Heart right ventricle (tissue), 16 donors: ENCODE measurements at regions not wholly inside any gene's neighbourhood (a gene's known extent, or its start where the extent isn't known, plus 50 kb on each side); places are given as distances from the start of the nearest gene placed in this dataset.
"Not testable (repeated sequence)": the region's sequence is repeated elsewhere in the genome, so short reads cannot be mapped to it uniquely, and the experiment has no call there.

Experiments
- ATAC-seq, 8 donors: fragments of 200-7000 bp; cut with Tn5 transposase; one replicate each; pipeline ENCODE4 v1.9.1; 2020; ENCODE audit warnings: mild to moderate bottlenecking in 8 of 8, moderate library complexity in 8 of 8, moderate number of reproducible peaks in 1 of 8
- DNase-seq, 2 donors: peaks; one replicate each; pipeline ENCODE4 v3.0.0-alpha.2; 2020
- H3K27ac ChIP-seq, 10 donors: fragments of 200-600 bp; sonication (generic) in 2 of 10; one replicate each; pipeline versions ENCODE4 v1.5.0 to v1.8.0; 2020 to 2022; ENCODE audit warnings: mild to moderate bottlenecking in 3 of 10
- H3K27me3 ChIP-seq, 7 donors: fragments of 200-600 bp; one replicate each; pipeline ENCODE4 v1.8.0; 2021 to 2022; ENCODE audit warnings: mild to moderate bottlenecking in 2 of 7
- H3K36me3 ChIP-seq, 9 donors: fragments of 200-600 bp; sonication (generic) in 1 of 9; one replicate each; pipeline versions ENCODE4 v1.5.0 to v1.8.0; 2020 to 2022; ENCODE audit warnings: mild to moderate bottlenecking in 2 of 9
- H3K4me1 ChIP-seq, 9 donors: fragments of 200-600 bp; sonication (generic) in 1 of 9; one replicate each; pipeline versions ENCODE4 v1.5.0 to v1.8.0; 2020 to 2022; ENCODE audit warnings: mild to moderate bottlenecking in 4 of 9
- H3K4me3 ChIP-seq, 10 donors: fragments of 200-600 bp; sonication (generic) in 2 of 10; one replicate each; pipeline versions ENCODE4 v1.5.0 to v1.8.0; 2020 to 2022; ENCODE audit warnings: mild to moderate bottlenecking in 7 of 10, moderate library complexity in 2 of 10
- H3K9me3 ChIP-seq, 11 donors: fragments of 200-600 bp in 10 of 11; sonication (generic) in 2 of 11; one replicate each; pipeline versions ENCODE4 v1.5.0 to v1.8.0; 2013 to 2022; ENCODE audit warnings: mild to moderate bottlenecking in 2 of 11, control low read depth in 1 of 11, moderate library complexity in 1 of 11
- CTCF ChIP-seq, 9 donors: fragments of 200-600 bp; sonication (generic) in 2 of 9; IDR thresholded peaks; one replicate each; pipeline versions ENCODE4 v1.5.0 to v1.8.0; 2021 to 2022; ENCODE audit warnings: antibody characterized with exemption in 9 of 9, mild to moderate bottlenecking in 5 of 9, moderate library complexity in 1 of 9
- WGBS, 2 donors: extraction: QIAGEN DNeasy Blood & Tissue Kit; methylation state at CpG; one replicate each; pipeline ENCODE4 v1.1.7; 2013; ENCODE audit warnings: inconsistent platforms in 1 of 2; 5-methylcytosine and 5-hydroxymethylcytosine counted together
- intact Hi-C, 10 donors: fragments of 100-400 bp; cut with DNase I; formaldehyde crosslinking; loops; one replicate each; pipeline versions ENCODE4 v1.11.1 to v1.14.2; 2022
- donor health status: Arrhythmogenic right ventricular cardiomyopathy.
- donor health status: ischemic (EF 13 %, LVEDD 7.1; RV severe dilation, severe dysfunction).
- donor health status: healthy with polysubstance abuse.
- donor health status: DM: no; HTN: yes; CAD: no.
- donor health status: DM: no; HTN: no; CAD: no.
- donor health status: ischemic (EF 25% LVEDD 6.9; RV normal size, moderate dysfunction).
- donor health status: ischemic (EF 25% LVEDD 5.7; RV mildly dilated, moderate dysfunction).
- donor health status: healthy.
- donor health status: DM: yes; HTN: yes; CAD: no.
- donor health status: Ischemic cardiomyopathy.
- donor health status: ischemic (EF 35%, LVEDD 5.7; RV mildly dilated, moderate dysfunction).
- donor health status: nonischemic (EF 11% LVEDD 7.7; RV severe dilation, severe dysfunction).
- donor health status: DM: yes; HTN: yes; CAD: no.
- donor health status: PGD.
- donor health status: ischemic (EF 29% LVEDD 5.4; RV normal size, mild dysfunction).
- donor health status: nonischemic (EF 23%, LVEDD 6.1; RV moderate dilation, normal function).

GRCh38 chr2:8344144-8345097, 337.4 kb upstream of the ID2 start:
- Histone ChIP-seq H3K27ac (no peak overlapping the region), H3K9me3 (no peaks in the 10 kb centered on the region), H3K27me3 (no peaks in the 10 kb centered on the region), H3K4me1 (no peaks in the 10 kb centered on the region), H3K36me3 (no peaks in the 10 kb centered on the region), H3K4me3 (no peak overlapping the region)
- WGBS, 2 donors = 94 to 95% methylated on average over 10 of the region's 10 CpGs
- intact Hi-C loops = loop anchor here in 1 of 10 donors (5.0 kb wide), 1 partner anchor 78 kb away; no protein-coding TSS in a partner anchor
- ATAC-seq (no peak), DNase-seq (no peak)
- TF ChIP-seq CTCF (IDR thresholded peaks at IDR 0.05) = no peak

DNA sequence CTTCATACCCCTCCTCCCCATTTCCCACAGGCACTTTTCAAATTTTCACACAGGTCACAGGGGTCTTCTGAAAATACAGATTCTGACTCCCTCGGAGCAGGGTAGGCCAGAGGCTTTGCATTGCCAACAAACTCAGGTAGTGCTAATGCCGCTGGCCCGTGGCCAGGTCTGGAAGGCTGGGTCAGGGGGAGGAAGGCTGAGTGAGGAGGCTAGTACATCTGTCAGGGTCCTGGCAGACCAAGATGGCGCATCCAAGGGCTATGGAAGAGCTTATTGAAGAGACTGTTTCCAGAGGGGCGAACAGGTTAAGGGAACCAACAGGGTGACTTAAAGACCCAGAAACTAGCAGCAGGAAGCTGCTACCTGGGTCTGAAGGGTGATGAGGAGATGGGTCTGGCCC, 336.7 kb upstream of the ID2 start:
- ATAC-seq (no peak), DNase-seq (no peak)
- H3K4me3 ChIP-seq = no peak overlapping the region
- intact Hi-C loops = loop anchor here in 1 of 10 donors (5.0 kb wide), 1 partner anchor 77 kb away; no protein-coding TSS in a partner anchor
- H3K4me1 ChIP-seq = no peaks in the 10 kb centered on the region
- no peaks in the 10 kb centered on the region for H3K36me3 ChIP-seq
- WGBS, 2 donors = 97 to 99% methylated on average over 5 of the region's 5 CpGs
- no peaks in the 10 kb centered on the region for H3K27me3 ChIP-seq
- H3K27ac ChIP-seq = no peak overlapping the region
- no peak for TF ChIP-seq CTCF (IDR thresholded peaks at IDR 0.05)
- H3K9me3 ChIP-seq = no peaks in the 10 kb centered on the region

GRCh38 chr2:8346208-8346607, 335.6 kb upstream of the ID2 start:
- ATAC-seq (no peak), DNase-seq (no peak)
- Histone ChIP-seq H3K4me3 (no peak overlapping the region), H3K27me3 (no peaks in the 10 kb centered on the region), H3K27ac (peak overlapping the region in 1 of 10 donors; percentile 44), H3K4me1 (no peaks in the 10 kb centered on the region), H3K9me3 (no peaks in the 10 kb centered on the region), H3K36me3 (no peaks in the 10 kb centered on the region)
- TF ChIP-seq CTCF (IDR thresholded peaks at IDR 0.05) = no peak
- 81 to 83% methylated on average over 7 of the region's 7 CpGs for WGBS, 2 donors
- intact Hi-C loops = loop anchor here in 1 of 10 donors (5.0 kb wide), 1 partner anchor 76 kb away; no protein-coding TSS in a partner anchor

DNA sequence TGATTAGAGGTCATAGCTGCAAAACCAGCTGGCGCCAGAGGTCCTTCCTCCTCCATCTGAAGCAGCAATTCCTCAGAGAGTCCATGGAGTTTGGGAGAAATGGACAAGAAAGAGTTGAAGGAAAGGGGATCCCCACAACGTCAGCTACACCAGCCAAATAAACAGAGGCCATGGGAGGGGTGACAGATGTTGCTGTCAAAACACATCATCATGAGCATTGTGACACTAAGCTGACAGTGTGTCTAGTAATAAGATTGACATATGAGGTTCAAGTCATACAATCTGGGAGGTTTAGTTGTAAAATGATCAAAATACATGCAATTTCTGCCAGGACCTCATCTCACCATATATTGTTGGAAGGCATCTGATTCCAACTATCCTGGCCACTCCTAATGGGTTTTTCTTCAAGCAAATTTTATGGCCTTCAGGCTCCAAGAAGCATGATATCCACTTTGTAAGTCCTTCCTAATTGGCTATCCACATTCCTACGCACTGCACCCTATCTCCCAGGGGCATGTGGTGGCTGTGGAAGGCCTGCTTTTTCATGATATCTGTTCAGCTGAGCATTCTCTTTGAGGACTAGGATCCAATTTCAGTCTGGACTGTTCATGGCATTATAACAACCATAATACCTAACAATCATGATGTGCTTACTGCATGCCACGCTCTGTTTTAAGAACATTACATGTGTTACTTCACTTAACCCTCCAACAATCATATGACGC, 335.0 kb upstream of the ID2 start:
- Histone ChIP-seq H3K4me1 (no peaks in the 10 kb centered on the region), H3K9me3 (no peaks in the 10 kb centered on the region), H3K36me3 (no peaks in the 10 kb centered on the region), H3K27ac (no peak overlapping the region), H3K4me3 (no peak overlapping the region), H3K27me3 (no peaks in the 10 kb centered on the region)
- no peak for TF ChIP-seq CTCF (IDR thresholded peaks at IDR 0.05)
- DNase-seq (no peak), ATAC-seq (no peak)
- intact Hi-C loops = loop anchor here in 1 of 10 donors (5.0 kb wide), 1 partner anchor 75 kb away; no protein-coding TSS in a partner anchor
- 92 to 94% methylated on average over 5 of the region's 5 CpGs for WGBS, 2 donors

DNA sequence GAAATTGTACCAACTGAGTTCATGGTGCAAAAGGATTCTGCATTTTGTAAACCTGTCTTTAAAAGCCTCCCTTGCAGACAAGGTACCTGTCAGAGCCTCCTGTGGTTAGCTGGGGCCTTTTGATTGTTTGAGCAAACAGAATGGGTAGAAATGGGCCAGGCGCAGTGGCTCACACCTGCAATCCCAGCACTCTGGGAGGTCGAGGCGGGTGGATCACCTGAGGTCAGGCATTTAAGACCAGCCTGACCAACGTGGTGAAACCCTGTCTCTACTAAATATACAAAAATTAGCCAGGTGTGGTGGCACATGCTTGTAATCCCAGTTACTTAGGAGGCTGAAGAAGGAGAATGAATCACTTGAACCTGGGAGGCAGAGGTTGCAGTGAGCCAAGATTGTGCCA, 332.9 kb upstream of the ID2 start:
- intact Hi-C loops = loop anchor here in 1 of 10 donors (5.0 kb wide), 1 partner anchor 73 kb away; no protein-coding TSS in a partner anchor
- H3K4me1 ChIP-seq, H3K36me3 ChIP-seq, H3K27ac ChIP-seq, DNase-seq, H3K27me3 ChIP-seq, H3K9me3 ChIP-seq, H3K4me3 ChIP-seq, ATAC-seq: not testable (repeated sequence)
- 83 to 92% methylated on average over 4 of the region's 4 CpGs for WGBS, 2 donors
